Endothelial cell (in vitro differentiated cells): ENCODE measurements at regions not wholly inside any gene's neighbourhood (a gene's known extent, or its start where the extent isn't known, plus 50 kb on each side); places are given as distances from the start of the nearest gene placed in this dataset.

ENCODE experiments used
- DNase-seq: peaks from one replicate; pipeline ENCODE4 v3.0.0; 2021; ENCODE audit warnings: low spot score
- H3K27ac Mint-ChIP-seq: one replicate; pipeline ENCODE4 v1.8.0; 2021; ENCODE audit warnings: mixed read lengths, inconsistent platforms; ENCODE audit not compliant: unreplicated experiment
- H3K27me3 Mint-ChIP-seq: one replicate; pipeline ENCODE4 v1.8.0; 2021; ENCODE audit warnings: mild to moderate bottlenecking, moderate library complexity, mixed read lengths, inconsistent platforms; ENCODE audit not compliant: unreplicated experiment
- H3K36me3 Mint-ChIP-seq: one replicate; pipeline ENCODE4 v1.8.0; 2021; ENCODE audit warnings: mild to moderate bottlenecking, low read depth, mixed read lengths, inconsistent platforms; ENCODE audit not compliant: unreplicated experiment
- H3K4me1 Mint-ChIP-seq: one replicate; pipeline ENCODE4 v1.8.0; 2021; ENCODE audit warnings: mild to moderate bottlenecking, mixed read lengths, inconsistent platforms; ENCODE audit not compliant: unreplicated experiment
- H3K4me3 Mint-ChIP-seq: one replicate; pipeline ENCODE4 v1.8.0; 2021; ENCODE audit warnings: mild to moderate bottlenecking, mixed read lengths, inconsistent platforms; ENCODE audit not compliant: unreplicated experiment
- H3K9me3 Mint-ChIP-seq: one replicate; pipeline ENCODE4 v1.8.0; 2021; ENCODE audit warnings: mixed read lengths, inconsistent platforms; ENCODE audit not compliant: unreplicated experiment
- TF ChIP-seq, protein P1 (sequence below): fragments of 200-600 bp; sonication (generic); IDR thresholded peaks from one replicate; pipeline ENCODE4 v1.5.0; 2021; ENCODE audit warnings: antibody characterized with exemption; ENCODE audit not compliant: unreplicated experiment

DNA sequence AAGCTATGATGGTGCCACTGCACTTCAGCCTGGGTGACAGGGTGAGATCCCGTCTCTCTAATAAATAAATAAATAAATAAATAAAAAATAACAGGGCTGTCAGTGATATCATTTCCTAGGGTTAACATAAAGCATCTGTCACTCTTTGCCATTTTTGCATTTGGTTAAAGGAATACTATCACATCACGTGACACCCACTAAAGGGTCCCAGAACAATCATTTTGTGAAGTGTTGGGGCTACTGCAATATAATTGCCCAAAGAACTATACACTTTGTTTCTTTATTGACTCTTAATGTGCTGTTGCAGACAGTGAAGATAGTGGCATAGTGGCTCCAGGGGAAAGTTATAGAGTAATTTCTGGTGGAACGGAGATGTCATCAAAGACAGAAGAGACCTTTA is 176.5 kb upstream of the MMS22L start:
- DNase-seq = no peak
- TF ChIP-seq, protein P1, sequence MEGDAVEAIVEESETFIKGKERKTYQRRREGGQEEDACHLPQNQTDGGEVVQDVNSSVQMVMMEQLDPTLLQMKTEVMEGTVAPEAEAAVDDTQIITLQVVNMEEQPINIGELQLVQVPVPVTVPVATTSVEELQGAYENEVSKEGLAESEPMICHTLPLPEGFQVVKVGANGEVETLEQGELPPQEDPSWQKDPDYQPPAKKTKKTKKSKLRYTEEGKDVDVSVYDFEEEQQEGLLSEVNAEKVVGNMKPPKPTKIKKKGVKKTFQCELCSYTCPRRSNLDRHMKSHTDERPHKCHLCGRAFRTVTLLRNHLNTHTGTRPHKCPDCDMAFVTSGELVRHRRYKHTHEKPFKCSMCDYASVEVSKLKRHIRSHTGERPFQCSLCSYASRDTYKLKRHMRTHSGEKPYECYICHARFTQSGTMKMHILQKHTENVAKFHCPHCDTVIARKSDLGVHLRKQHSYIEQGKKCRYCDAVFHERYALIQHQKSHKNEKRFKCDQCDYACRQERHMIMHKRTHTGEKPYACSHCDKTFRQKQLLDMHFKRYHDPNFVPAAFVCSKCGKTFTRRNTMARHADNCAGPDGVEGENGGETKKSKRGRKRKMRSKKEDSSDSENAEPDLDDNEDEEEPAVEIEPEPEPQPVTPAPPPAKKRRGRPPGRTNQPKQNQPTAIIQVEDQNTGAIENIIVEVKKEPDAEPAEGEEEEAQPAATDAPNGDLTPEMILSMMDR = no peak

DNA sequence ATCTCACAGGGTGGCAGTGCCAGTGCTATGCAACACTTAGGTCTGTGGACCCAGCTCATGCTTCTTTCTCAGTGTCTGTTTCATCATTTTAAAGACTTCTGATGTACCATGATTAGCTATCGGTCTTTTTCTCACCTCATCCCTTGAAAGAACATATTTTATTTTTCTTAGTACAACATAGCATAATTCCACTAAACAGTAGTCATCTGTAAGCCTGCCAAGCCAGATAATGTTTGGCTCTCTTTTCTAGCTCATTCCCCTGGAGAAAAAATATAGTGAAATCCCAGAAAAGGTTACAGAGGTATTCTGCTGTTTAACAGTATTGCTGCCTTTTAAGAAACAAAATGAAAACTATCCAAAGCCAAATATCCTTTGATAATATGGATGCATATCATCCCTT is 177.0 kb upstream of the MMS22L start:
- Mint-ChIP-seq H3K9me3 (no peaks in the 10 kb centered on the region), H3K36me3 (no peaks in the 10 kb centered on the region), H3K27me3 (no peaks in the 10 kb centered on the region), H3K27ac (no peak overlapping the region), H3K4me1 (no peaks in the 10 kb centered on the region), H3K4me3 (no peak overlapping the region)
- DNase-seq = no peak
- TF ChIP-seq, protein P1 = no peak

More for the DNA sequence above, 176.5 kb upstream of the MMS22L start:
- Mint-ChIP-seq H3K9me3 (no peaks in the 10 kb centered on the region), H3K27ac (no peak overlapping the region), H3K4me1 (no peaks in the 10 kb centered on the region), H3K4me3 (no peak overlapping the region), H3K27me3 (no peaks in the 10 kb centered on the region), H3K36me3 (no peaks in the 10 kb centered on the region)

DNA sequence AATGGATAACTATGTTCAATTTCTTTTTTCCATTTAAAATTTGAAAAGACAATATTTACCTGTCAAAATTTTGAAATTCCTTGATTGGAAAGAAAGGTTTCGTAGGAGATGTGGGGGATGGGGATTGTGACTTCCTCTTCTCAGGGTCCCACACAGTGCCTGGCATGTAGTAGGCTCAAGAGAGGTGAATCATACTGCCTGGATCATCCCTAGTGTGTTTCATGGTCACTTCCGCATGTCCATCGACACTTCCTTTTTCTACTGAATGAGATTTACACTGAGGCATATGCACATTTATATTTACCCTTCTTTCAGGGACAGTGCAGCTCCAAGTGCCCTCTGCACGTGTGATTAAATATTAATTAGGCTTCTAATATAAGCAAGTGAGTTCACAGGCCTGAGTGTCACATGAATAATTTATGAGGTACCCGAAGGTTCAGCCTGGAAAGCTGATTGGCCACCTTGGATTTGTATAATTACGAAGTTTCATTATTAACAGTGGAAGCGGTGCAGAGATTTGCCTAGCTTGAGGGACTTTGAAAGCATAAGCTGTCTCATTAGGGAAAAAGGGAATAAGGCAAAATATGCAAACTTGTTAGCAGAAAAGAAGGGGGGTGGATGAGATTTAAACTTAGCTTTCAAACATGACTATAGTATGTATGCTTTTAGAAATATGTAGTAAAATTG is 177.5 kb upstream of the MMS22L start:
- no peak overlapping the region for H3K4me3 Mint-ChIP-seq
- H3K4me1 Mint-ChIP-seq = no peaks in the 10 kb centered on the region
- TF ChIP-seq, protein P1 = no peak
- H3K27ac Mint-ChIP-seq = no peak overlapping the region
- H3K27me3 Mint-ChIP-seq = no peaks in the 10 kb centered on the region
- no peak for DNase-seq
- no peaks in the 10 kb centered on the region for H3K36me3 Mint-ChIP-seq
- H3K9me3 Mint-ChIP-seq = no peaks in the 10 kb centered on the region

DNA sequence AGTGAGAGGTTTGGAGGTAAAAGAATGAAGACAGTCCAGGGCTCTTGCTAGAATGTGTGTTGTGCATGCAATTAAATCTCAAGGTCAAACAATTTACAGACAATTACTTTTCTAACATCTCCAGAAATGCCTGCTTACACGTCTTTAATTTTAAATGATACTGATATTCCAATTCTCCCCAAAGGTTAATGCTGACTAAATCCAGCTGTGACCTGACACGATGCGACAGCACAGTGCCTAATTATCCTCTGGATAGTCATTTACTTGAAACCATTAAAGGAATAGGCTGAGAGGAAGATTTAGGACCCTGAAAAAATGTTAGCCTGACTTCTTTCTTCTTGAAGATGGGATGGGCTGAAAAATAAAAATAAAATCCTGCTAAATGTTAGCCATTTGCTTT is 178.2 kb upstream of the MMS22L start:
- no peaks in the 10 kb centered on the region for H3K9me3 Mint-ChIP-seq
- H3K27ac Mint-ChIP-seq = no peak overlapping the region
- no peaks in the 10 kb centered on the region for H3K4me1 Mint-ChIP-seq
- no peaks in the 10 kb centered on the region for H3K27me3 Mint-ChIP-seq
- DNase-seq = no peak
- no peaks in the 10 kb centered on the region for H3K36me3 Mint-ChIP-seq
- TF ChIP-seq, protein P1 = no peak
- H3K4me3 Mint-ChIP-seq = no peak overlapping the region

DNA sequence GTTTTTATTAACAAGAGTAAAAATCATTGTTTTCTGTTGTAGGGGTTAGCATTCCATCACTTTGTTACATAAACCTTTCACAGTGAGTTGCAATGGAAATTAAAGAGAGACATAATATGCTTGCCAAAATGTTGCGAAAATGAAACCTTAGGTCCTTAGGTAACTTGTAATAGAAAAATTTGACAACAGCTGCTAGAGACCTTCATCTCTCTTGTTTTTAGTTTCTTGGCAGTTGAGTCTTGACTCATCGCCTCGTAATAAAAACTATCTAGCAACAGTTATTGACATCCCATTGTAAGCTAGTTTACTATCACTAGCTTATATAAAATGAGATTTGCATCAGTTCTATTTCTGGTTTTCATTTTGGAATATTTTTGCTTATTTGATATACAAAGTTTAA is 179.0 kb upstream of the MMS22L start:
- Mint-ChIP-seq H3K27me3 (no peaks in the 10 kb centered on the region), H3K4me3 (no peak overlapping the region), H3K4me1 (no peaks in the 10 kb centered on the region), H3K27ac (no peak overlapping the region), H3K36me3 (no peaks in the 10 kb centered on the region), H3K9me3 (no peaks in the 10 kb centered on the region)
- TF ChIP-seq, protein P1 = no peak
- DNase-seq = no peak
